Nephron (organoid): ENCODE measurements at regions not wholly inside any gene's neighbourhood (a gene's known extent, or its start where the extent isn't known, plus 50 kb on each side); places are given as distances from the start of the nearest gene placed in this dataset.
A peak's percentile ranks its signal among the peaks of the same experiment; 100 is the strongest.

Experiments used
- H3K27ac Mint-ChIP-seq, 3 experiments: 2 replicates each; pipeline ENCODE4 v1.8.0; 2020; ENCODE audit warnings: mixed read lengths in 3 of 3, mild to moderate bottlenecking in 2 of 3, moderate library complexity in 1 of 3
- H3K27me3 Mint-ChIP-seq: 2 replicates; pipeline ENCODE4 v1.8.0; 2021; ENCODE audit warnings: low read depth, mild to moderate bottlenecking, moderate library complexity, mixed read lengths
- H3K36me3 Mint-ChIP-seq: 2 replicates; pipeline ENCODE4 v1.8.0; 2020; ENCODE audit warnings: low read depth, mixed read lengths
- H3K4me1 Mint-ChIP-seq: 2 replicates; pipeline ENCODE4 v1.8.0; 2020; ENCODE audit warnings: mixed read lengths
- H3K4me3 Mint-ChIP-seq, 3 experiments: 2 replicates each; pipeline ENCODE4 v1.8.0; 2020; ENCODE audit warnings: mild to moderate bottlenecking in 3 of 3, mixed read lengths in 3 of 3, moderate library complexity in 2 of 3
- H3K9me3 Mint-ChIP-seq: 2 replicates; pipeline ENCODE4 v1.8.0; 2020; ENCODE audit warnings: mixed read lengths
- CTCF ChIP-seq, 3 experiments: fragments of 200-600 bp; sonication (generic); IDR thresholded peaks; one replicate each; pipeline ENCODE4 v1.5.0; 2021; ENCODE audit warnings: antibody characterized with exemption in 3 of 3; ENCODE audit not compliant: unreplicated experiment in 3 of 3

GRCh38 chr20:22088882-22089281, 383.4 kb downstream of the PAX1 start:
- H3K27ac Mint-ChIP-seq, result no peak overlapping the region
- H3K4me1 Mint-ChIP-seq, result no peaks in the 10 kb centered on the region
- H3K27me3 Mint-ChIP-seq, result no peaks in the 10 kb centered on the region
- TF ChIP-seq CTCF (IDR thresholded peaks at IDR 0.05; ENCODE audit: unreplicated experiment in 3 of 3), result no peak
- H3K9me3 Mint-ChIP-seq, result peaks cover 35% of the 10 kb centered on the region
- no peaks in the 10 kb centered on the region for H3K36me3 Mint-ChIP-seq
- H3K4me3 Mint-ChIP-seq, result no peak overlapping the region

- Mint-ChIP-seq H3K36me3 (no peaks in the 10 kb centered on the region), H3K27me3 (no peaks in the 10 kb centered on the region), H3K9me3 (peaks cover 16% of the 10 kb centered on the region), H3K4me3 (no peak overlapping the region), H3K4me1 (no peaks in the 10 kb centered on the region), H3K27ac (peak overlapping the region in 2 of 3 experiments; percentile 13 to 66)
- TF ChIP-seq CTCF (IDR thresholded peaks at IDR 0.05; ENCODE audit: unreplicated experiment in 3 of 3), result no peak
Measured at GRCh38 chr20:22080985-22081384, 375.5 kb downstream of the PAX1 start.

DNA sequence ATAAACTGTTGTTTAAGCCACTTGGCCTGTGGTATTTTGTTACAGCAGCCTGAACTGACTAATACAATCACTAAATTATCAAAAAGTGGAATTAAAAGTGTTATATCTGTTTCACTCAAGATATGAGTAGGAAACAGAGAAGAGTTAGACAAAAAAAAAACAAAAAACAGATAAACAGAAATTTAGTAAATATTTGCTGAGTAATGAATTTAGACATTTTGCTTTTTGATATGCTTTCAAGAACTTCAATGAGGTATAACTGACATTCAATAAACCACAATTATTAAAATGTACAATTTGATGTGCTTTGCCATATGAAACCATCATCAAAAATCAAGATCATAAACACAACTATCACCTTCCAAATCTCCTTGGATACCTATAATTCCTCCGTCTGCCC, 369.2 kb downstream of the PAX1 start:
- Mint-ChIP-seq H3K9me3 (peaks cover 6% of the 10 kb centered on the region), H3K4me1 (peaks cover 22% of the 10 kb centered on the region), H3K27me3 (no peaks in the 10 kb centered on the region), H3K36me3 (no peaks in the 10 kb centered on the region), H3K4me3 (no peak overlapping the region), H3K27ac (no peak overlapping the region)
- TF ChIP-seq CTCF (IDR thresholded peaks at IDR 0.05; ENCODE audit: unreplicated experiment in 3 of 3), result no peak

- no peak for TF ChIP-seq CTCF (IDR thresholded peaks at IDR 0.05; ENCODE audit: unreplicated experiment in 3 of 3)
- no peaks in the 10 kb centered on the region for H3K27me3 Mint-ChIP-seq
- H3K36me3 Mint-ChIP-seq, result no peaks in the 10 kb centered on the region
- peak overlapping the region; percentile 31 to 89 (median 49) for H3K27ac Mint-ChIP-seq
- H3K9me3 Mint-ChIP-seq, result no peaks in the 10 kb centered on the region
- H3K4me1 Mint-ChIP-seq, result peaks cover 31% of the 10 kb centered on the region
- no peak overlapping the region for H3K4me3 Mint-ChIP-seq
Measured at GRCh38 chr20:22071841-22072240, 366.4 kb downstream of the PAX1 start.

DNA sequence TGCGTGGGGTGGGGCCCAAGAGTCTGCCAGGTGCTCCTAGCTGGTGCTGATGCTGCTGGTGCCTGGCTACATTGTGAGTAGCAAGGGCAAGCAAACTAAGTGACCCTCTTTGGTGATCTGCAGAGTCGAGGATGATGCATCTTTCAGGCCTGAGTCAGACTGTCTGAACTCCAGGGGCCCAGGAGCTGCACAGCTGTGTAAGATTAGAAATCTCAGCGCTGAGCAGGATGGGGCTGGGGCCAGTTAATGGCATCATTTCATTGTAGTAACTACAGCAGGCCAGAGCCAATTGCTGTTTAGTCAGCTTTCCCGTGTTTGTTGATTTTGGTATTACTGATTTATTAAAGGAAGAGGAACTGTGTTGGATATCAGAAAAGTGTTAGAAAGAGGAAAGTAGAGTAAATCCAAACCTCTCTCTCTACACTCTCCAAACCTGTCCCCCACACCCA, 365.2 kb downstream of the PAX1 start:
- Mint-ChIP-seq H3K9me3 (no peaks in the 10 kb centered on the region), H3K27ac (peak overlapping the region; percentile 31 to 89 (median 49)), H3K36me3 (no peaks in the 10 kb centered on the region), H3K4me3 (no peak overlapping the region), H3K27me3 (no peaks in the 10 kb centered on the region), H3K4me1 (peaks cover 31% of the 10 kb centered on the region)
- TF ChIP-seq CTCF (IDR thresholded peaks at IDR 0.05; ENCODE audit: unreplicated experiment in 3 of 3), result no peak

DNA sequence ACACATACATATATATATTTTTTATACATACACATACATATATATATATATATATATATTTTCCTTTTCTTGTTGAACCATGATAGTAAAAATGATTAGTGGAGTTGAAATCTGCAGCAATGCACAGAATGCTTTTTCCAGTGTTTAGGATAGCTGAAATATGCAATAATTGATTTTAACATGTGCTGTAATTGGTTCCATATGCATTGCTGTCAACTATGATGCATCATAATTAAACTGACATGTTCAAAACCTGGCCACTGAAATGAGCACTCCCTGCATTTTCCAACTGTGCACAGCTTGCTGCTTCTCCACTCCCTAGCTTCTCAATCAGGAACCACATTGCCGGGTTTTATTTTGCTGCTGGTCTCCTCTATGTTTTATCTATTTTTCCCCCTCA, 358.3 kb downstream of the PAX1 start:
- Mint-ChIP-seq H3K9me3 (no peaks in the 10 kb centered on the region), H3K4me1 (peaks cover 7% of the 10 kb centered on the region), H3K27ac (peak overlapping the region in 1 of 3 experiments; percentile 15), H3K36me3 (no peaks in the 10 kb centered on the region), H3K27me3 (peaks cover 9% of the 10 kb centered on the region), H3K4me3 (no peak overlapping the region)
- no peak for TF ChIP-seq CTCF (IDR thresholded peaks at IDR 0.05; ENCODE audit: unreplicated experiment in 3 of 3)
